OCI-LY7 (cell line): ENCODE measurements at regions not wholly inside any gene's neighbourhood (a gene's known extent, or its start where the extent isn't known, plus 50 kb on each side); places are given as distances from the start of the nearest gene placed in this dataset.

Source experiments
- BruUV-seq: library from RNA; stranded (reverse); fragments of 400-500 nt; replicated peaks from 2 replicates; lab custom pipeline; 2021; lab: Mats Ljungman, UMichigan
- CTCF ChIA-PET: fragments of 300-600 bp; sonication (Branson Sonifier 250); formaldehyde crosslinking; loops from one replicate; lab custom pipeline; 2022; ENCODE audit warnings: antibody characterized with exemption; ENCODE audit not compliant: unreplicated experiment; lab: Charles Lee
- POLR2A ChIA-PET: fragments of 300-600 bp; sonication (Branson Sonifier 250); formaldehyde crosslinking; loops from one replicate; lab custom pipeline; 2022; ENCODE audit warnings: antibody characterized with exemption; lab: Charles Lee
- DNase-seq: peaks from one replicate; pipeline ENCODE4 v3.0.0-alpha.2; 2015; ENCODE audit warnings: low spot score
- H2AFZ ChIP-seq: fragments of 200-600 bp; sonication (generic), shearing (Covaris generic); 2 replicates; pipeline ENCODE4 v1.6.1; 2014; ENCODE audit warnings: mild to moderate bottlenecking, antibody characterized with exemption, low read length, moderate library complexity
- H3K27ac ChIP-seq: fragments of 200-600 bp; sonication (generic); 2 replicates; pipeline ENCODE4 v1.5.1; 2014; ENCODE audit warnings: mixed run types, low read depth, mild to moderate bottlenecking, moderate library complexity, low read length, inconsistent platforms; ENCODE audit not compliant: poor library complexity, severe bottlenecking
- H3K36me3 ChIP-seq: fragments of 200-600 bp; sonication (generic); 2 replicates; pipeline ENCODE4 v1.6.1; 2014; ENCODE audit warnings: mild to moderate bottlenecking, antibody characterized with exemption, low read length, moderate library complexity, mixed read lengths; ENCODE audit not compliant: insufficient read depth
- H3K4me1 ChIP-seq: fragments of 200-600 bp; sonication (generic); 2 replicates; pipeline ENCODE4 v1.5.1; 2014; ENCODE audit warnings: mild to moderate bottlenecking, low read length; ENCODE audit not compliant: insufficient read depth, poor library complexity, severe bottlenecking
- H3K4me2 ChIP-seq: fragments of 200-600 bp; sonication (generic); 2 replicates; pipeline ENCODE4 v1.6.1; 2014; ENCODE audit warnings: mild to moderate bottlenecking, low read length
- H3K4me3 ChIP-seq: fragments of 200-600 bp; sonication (generic); 2 replicates; pipeline ENCODE4 v1.5.1; 2014; ENCODE audit warnings: mild to moderate bottlenecking, low read depth, low read length; ENCODE audit not compliant: poor library complexity, severe bottlenecking
- H3K79me2 ChIP-seq: fragments of 200-600 bp; sonication (generic); 2 replicates; pipeline ENCODE4 v1.6.1; 2016; ENCODE audit warnings: low read depth, mild to moderate bottlenecking, low read length, moderate library complexity, mixed read lengths; ENCODE audit not compliant: insufficient read depth
- H3K9me2 ChIP-seq: fragments of 200-600 bp; sonication (generic); 2 replicates; pipeline ENCODE4 v1.6.1; 2016; ENCODE audit warnings: mild to moderate bottlenecking, low read length, mixed read lengths; ENCODE audit not compliant: insufficient read depth
- H3K9me3 ChIP-seq: fragments of 200-600 bp; sonication (generic); 2 replicates; pipeline ENCODE4 v1.6.1; 2014; ENCODE audit warnings: mild to moderate bottlenecking, mixed run types, low read length, mixed read lengths
- H4K20me1 ChIP-seq: fragments of 200-600 bp; sonication (generic); 2 replicates; pipeline ENCODE4 v1.6.1; 2014; ENCODE audit warnings: mild to moderate bottlenecking, antibody characterized with exemption, low read length, moderate library complexity, mixed read lengths; ENCODE audit not compliant: insufficient read depth
- EZH2phosphoT487 ChIP-seq: fragments of 200-600 bp; sonication (generic); IDR thresholded peaks from 2 replicates; pipeline ENCODE4 v1.6.1; 2018; ENCODE audit warnings: low read depth, borderline replicate concordance, mild to moderate bottlenecking, mixed run types, antibody characterized with exemption, low read length, moderate library complexity, mixed read lengths
- intact Hi-C: fragments of 100-400 bp; cut with micrococcal nuclease; formaldehyde crosslinking; loops from one replicate; pipeline ENCODE4 v1.10.0; 2022; ENCODE audit not compliant: unreplicated experiment
- TF ChIP-seq, protein P1 (sequence below): fragments of 200-600 bp; sonication (generic); conservative IDR thresholded peaks from 2 replicates; pipeline ENCODE4 v1.5.1; 2014; ENCODE audit warnings: mild to moderate bottlenecking, antibody characterized with exemption, low read length, moderate library complexity, mixed read lengths

DNA sequence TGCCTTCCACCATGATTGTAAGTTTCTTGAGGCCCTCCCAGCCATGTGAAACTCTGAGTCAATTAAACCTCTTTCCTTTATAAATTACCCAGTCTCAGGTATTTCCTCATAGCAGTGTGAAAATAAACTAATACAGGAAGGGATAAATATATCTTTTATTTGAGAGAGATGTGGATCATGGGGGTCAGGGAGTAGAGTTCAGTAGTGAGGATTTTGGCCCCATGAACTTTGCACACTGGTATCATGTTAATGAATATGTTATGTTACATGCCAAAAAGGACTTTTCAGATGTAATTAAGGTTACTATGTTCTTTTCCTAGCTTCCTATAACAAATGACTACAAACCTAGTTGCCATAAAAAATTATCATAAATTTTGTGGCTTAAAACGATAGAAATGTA, 1393.7 kb downstream of the DSC3 start:
- BruUV-seq, result no TSS peak
- POLR2A ChIA-PET, result no interaction called here
- TF ChIP-seq, protein P1, sequence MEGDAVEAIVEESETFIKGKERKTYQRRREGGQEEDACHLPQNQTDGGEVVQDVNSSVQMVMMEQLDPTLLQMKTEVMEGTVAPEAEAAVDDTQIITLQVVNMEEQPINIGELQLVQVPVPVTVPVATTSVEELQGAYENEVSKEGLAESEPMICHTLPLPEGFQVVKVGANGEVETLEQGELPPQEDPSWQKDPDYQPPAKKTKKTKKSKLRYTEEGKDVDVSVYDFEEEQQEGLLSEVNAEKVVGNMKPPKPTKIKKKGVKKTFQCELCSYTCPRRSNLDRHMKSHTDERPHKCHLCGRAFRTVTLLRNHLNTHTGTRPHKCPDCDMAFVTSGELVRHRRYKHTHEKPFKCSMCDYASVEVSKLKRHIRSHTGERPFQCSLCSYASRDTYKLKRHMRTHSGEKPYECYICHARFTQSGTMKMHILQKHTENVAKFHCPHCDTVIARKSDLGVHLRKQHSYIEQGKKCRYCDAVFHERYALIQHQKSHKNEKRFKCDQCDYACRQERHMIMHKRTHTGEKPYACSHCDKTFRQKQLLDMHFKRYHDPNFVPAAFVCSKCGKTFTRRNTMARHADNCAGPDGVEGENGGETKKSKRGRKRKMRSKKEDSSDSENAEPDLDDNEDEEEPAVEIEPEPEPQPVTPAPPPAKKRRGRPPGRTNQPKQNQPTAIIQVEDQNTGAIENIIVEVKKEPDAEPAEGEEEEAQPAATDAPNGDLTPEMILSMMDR, result no peak
- H3K36me3 ChIP-seq, result no peaks in the 10 kb centered on the region
- no peak overlapping the region for H2AFZ ChIP-seq
- no peaks in the 10 kb centered on the region for H3K9me2 ChIP-seq
- no peak for DNase-seq
- no peaks in the 10 kb centered on the region for H3K4me1 ChIP-seq
- H3K9me3 ChIP-seq, result no peaks in the 10 kb centered on the region
- no peaks in the 10 kb centered on the region for H4K20me1 ChIP-seq
- intact Hi-C loops, result no loop called here
- no peak overlapping the region for H3K4me2 ChIP-seq
- H3K79me2 ChIP-seq, result no peaks in the 10 kb centered on the region
- H3K4me3 ChIP-seq, result no peak overlapping the region
- CTCF ChIA-PET, result no interaction called here
- H3K27ac ChIP-seq, result no peak overlapping the region

GRCh38 chr18:29647700-29648099, 1394.8 kb downstream of the DSC3 start:
- Histone ChIP-seq H3K4me1 (no peaks in the 10 kb centered on the region), H4K20me1 (no peaks in the 10 kb centered on the region), H3K4me2 (no peak overlapping the region), H3K27ac (no peak overlapping the region), H3K4me3 (no peak overlapping the region), H2AFZ (no peak overlapping the region), H3K36me3 (no peaks in the 10 kb centered on the region), H3K9me2 (no peaks in the 10 kb centered on the region), H3K79me2 (no peaks in the 10 kb centered on the region), H3K9me3 (no peaks in the 10 kb centered on the region)
- ChIA-PET POLR2A (no interaction called here), CTCF (no interaction called here)
- no TSS peak for BruUV-seq
- TF ChIP-seq EZH2phosphoT487, result no peak
- TF ChIP-seq, protein P1, result no peak
- DNase-seq, result no peak
- intact Hi-C loops, result no loop called here

- no TSS peak for BruUV-seq
- POLR2A ChIA-PET, result no interaction called here
- DNase-seq, result no peak
- TF ChIP-seq, protein P1, result no peak
- TF ChIP-seq EZH2phosphoT487, result no peak
- Histone ChIP-seq H3K4me3 (no peak overlapping the region), H2AFZ (no peak overlapping the region), H4K20me1 (no peaks in the 10 kb centered on the region), H3K36me3 (no peaks in the 10 kb centered on the region), H3K9me3 (no peaks in the 10 kb centered on the region), H3K9me2 (no peaks in the 10 kb centered on the region), H3K27ac (no peak overlapping the region), H3K4me1 (no peaks in the 10 kb centered on the region), H3K4me2 (no peak overlapping the region), H3K79me2 (no peaks in the 10 kb centered on the region)
- CTCF ChIA-PET, result no interaction called here
- intact Hi-C loops, result no loop called here
Observed at GRCh38 chr18:29644276-29644675, 1398.3 kb downstream of the DSC3 start.
